CD14-positive monocyte (primary cell): ENCODE measurements at regions not wholly inside any gene's neighbourhood (a gene's known extent, or its start where the extent isn't known, plus 50 kb on each side); places are given as distances from the start of the nearest gene placed in this dataset.

Experiments used
- DNase-seq, 3 donors: peaks; one replicate each; pipeline ENCODE4 v3.0.0-alpha.2; 2011 to 2022
- H2AFZ ChIP-seq: 2 replicates; pipeline ENCODE4 v1.6.0; 2012; ENCODE audit warnings: mild to moderate bottlenecking, low read depth, low read length, inconsistent platforms; ENCODE audit not compliant: insufficient read depth, poor library complexity, severe bottlenecking
- H3K27ac ChIP-seq, 2 donors: 1 replicate in 1 of 2; 2 replicates in 1 of 2; pipeline ENCODE4 v1.5.1; 2012 to 2013; ENCODE audit warnings: low read length in 2 of 2, control low read depth in 1 of 2, inconsistent platforms in 1 of 2, low read depth in 1 of 2, mild to moderate bottlenecking in 1 of 2
- H3K27me3 ChIP-seq, 2 donors: one replicate each; pipeline versions ENCODE4 v1.6.0 to v1.6.1; 2011 to 2013; ENCODE audit warnings: low read length in 2 of 2; ENCODE audit not compliant: control insufficient read depth in 2 of 2, insufficient read depth in 2 of 2
- H3K36me3 ChIP-seq, 2 donors: replicated peaks in 1 of 2; 1 replicate in 1 of 2; 2 replicates in 1 of 2; pipeline versions ENCODE4 v1.5.1 to v1.6.1; 2012 to 2013; ENCODE audit warnings: low read length in 2 of 2, control low read depth in 1 of 2, inconsistent platforms in 1 of 2, mild to moderate bottlenecking in 1 of 2; ENCODE audit not compliant: insufficient read depth in 2 of 2, control insufficient read depth in 1 of 2
- H3K4me1 ChIP-seq, 2 donors: 1 replicate in 1 of 2; 2 replicates in 1 of 2; pipeline versions ENCODE4 v1.5.1 to v1.6.1; 2012 to 2013; ENCODE audit warnings: low read length in 2 of 2, control low read depth in 1 of 2, inconsistent platforms in 1 of 2, mild to moderate bottlenecking in 1 of 2, moderate library complexity in 1 of 2; ENCODE audit not compliant: insufficient read depth in 2 of 2, control insufficient read depth in 1 of 2
- H3K4me2 ChIP-seq: replicated peaks from 2 replicates; pipeline ENCODE3; 2012; ENCODE audit warnings: low read length, moderate library complexity, mild to moderate bottlenecking; ENCODE audit not compliant: poor library complexity, severe bottlenecking; ENCODE audit errors: extremely low read depth
- H3K4me3 ChIP-seq, 3 experiments: fragments of 200-600 bp in 1 of 3; sonication (generic) in 1 of 3; replicated peaks in 1 of 3; 1 replicate in 2 of 3; 2 replicates in 1 of 3; pipeline ENCODE4 v1.5.1; 2011 to 2013; ENCODE audit warnings: low read length in 3 of 3, mild to moderate bottlenecking in 3 of 3, control low read depth in 2 of 3, low read depth in 2 of 3, inconsistent platforms in 1 of 3, moderate library complexity in 1 of 3
- H3K79me2 ChIP-seq: 2 replicates; pipeline ENCODE4 v1.6.0; 2012; ENCODE audit warnings: mild to moderate bottlenecking, control low read depth, inconsistent platforms, low read length, moderate library complexity; ENCODE audit not compliant: insufficient read depth
- H3K9ac ChIP-seq: 2 replicates; pipeline ENCODE4 v1.6.0; 2017; ENCODE audit warnings: low read length, mild to moderate bottlenecking; ENCODE audit not compliant: insufficient read depth, poor library complexity, severe bottlenecking
- H3K9me3 ChIP-seq, 2 donors: replicated peaks in 1 of 2; 1 replicate in 1 of 2; 2 replicates in 1 of 2; pipeline versions ENCODE4 v1.5.1 to v1.6.1; 2012 to 2013; ENCODE audit warnings: low read length in 2 of 2, control low read depth in 1 of 2; ENCODE audit not compliant: control insufficient read depth in 1 of 2, insufficient read depth in 1 of 2
- H4K20me1 ChIP-seq: 2 replicates; pipeline ENCODE4 v1.6.0; 2012; ENCODE audit warnings: mild to moderate bottlenecking, low read length, control low read depth, moderate library complexity; ENCODE audit not compliant: insufficient read depth
- H3K27ac Mint-ChIP-seq, 7 donors: one replicate each; pipeline ENCODE4 v1.8.0; 2020; ENCODE audit warnings: mild to moderate bottlenecking in 7 of 7, mixed read lengths in 7 of 7, moderate library complexity in 6 of 7, inconsistent platforms in 2 of 7
- H3K27me3 Mint-ChIP-seq, 3 donors: one replicate each; pipeline ENCODE4 v1.8.0; 2021 to 2022; ENCODE audit warnings: low read depth in 3 of 3, mild to moderate bottlenecking in 3 of 3, mixed read lengths in 3 of 3, moderate library complexity in 3 of 3, inconsistent platforms in 1 of 3
- H3K36me3 Mint-ChIP-seq, 2 donors: one replicate each; pipeline ENCODE4 v1.8.0; 2020; ENCODE audit warnings: mixed read lengths in 2 of 2, inconsistent platforms in 1 of 2, mild to moderate bottlenecking in 1 of 2
- H3K4me1 Mint-ChIP-seq: one replicate; pipeline ENCODE4 v1.8.0; 2020; ENCODE audit warnings: mild to moderate bottlenecking, mixed read lengths
- H3K4me3 Mint-ChIP-seq, 2 donors: one replicate each; pipeline ENCODE4 v1.8.0; 2020; ENCODE audit warnings: mild to moderate bottlenecking in 2 of 2, mixed read lengths in 2 of 2, moderate library complexity in 1 of 2
- H3K9me3 Mint-ChIP-seq, 7 donors: one replicate each; pipeline ENCODE4 v1.8.0; 2020 to 2022; ENCODE audit warnings: mixed read lengths in 7 of 7, mild to moderate bottlenecking in 6 of 7, moderate library complexity in 6 of 7, inconsistent platforms in 2 of 7
- CTCF ChIP-seq: fragments of 200-600 bp; IDR thresholded peaks from one replicate; pipeline ENCODE4 v1.8.0; 2022; ENCODE audit warnings: antibody characterized with exemption, mild to moderate bottlenecking
- WGBS: methylation state at CpG from one replicate; pipeline ENCODE4 v1.1.5; 2013; ENCODE audit warnings: missing lambda C conversion rate; ENCODE audit not compliant: insufficient coverage; 5-methylcytosine and 5-hydroxymethylcytosine counted together
- intact Hi-C, 2 donors: fragments of 100-400 bp; cut with micrococcal nuclease; formaldehyde crosslinking; loops; one replicate each; pipeline versions ENCODE4 v1.15.0 to v1.15.1; 2023

GRCh38 chr1:29964718-29965533, 728.6 kb downstream of the PTPRU start:
- no peaks in the 10 kb centered on the region for H3K27me3 ChIP-seq
- intact Hi-C loops = no loop called here

GRCh38 chr1:29963946-29964345, 727.6 kb downstream of the PTPRU start:
- Histone ChIP-seq H3K79me2 (no peaks in the 10 kb centered on the region), H3K9ac (no peak overlapping the region), H3K9me3 (no peaks in the 10 kb centered on the region), H4K20me1 (no peaks in the 10 kb centered on the region), H3K27ac (no peak overlapping the region), H3K4me1 (no peaks in the 10 kb centered on the region), H3K27me3 (no peaks in the 10 kb centered on the region), H3K36me3 (no peaks in the 10 kb centered on the region), H2AFZ (no peak overlapping the region), H3K4me3 (no peak overlapping the region), H3K4me2 (no peak overlapping the region)
- Mint-ChIP-seq H3K27me3 (peaks cover 4 to 8% (median 7%) of the 10 kb centered on the region in 3 donors), H3K4me3 (no peak overlapping the region), H3K27ac (no peak overlapping the region), H3K36me3 (no peaks in the 10 kb centered on the region), H3K9me3 (peaks cover 0 to 1% (median 0%) of the 10 kb centered on the region in 7 donors), H3K4me1 (no peaks in the 10 kb centered on the region)
- 86% methylated on average over 5 of the region's 7 CpGs for WGBS
- intact Hi-C loops = no loop called here
- no peak for TF ChIP-seq CTCF
- no peak for DNase-seq

More at GRCh38 chr1:29964718-29965533, 728.6 kb downstream of the PTPRU start:
- no peak overlapping the region for H3K27ac ChIP-seq
- no peak overlapping the region for H3K4me2 ChIP-seq
- Mint-ChIP-seq H3K4me1 (no peaks in the 10 kb centered on the region), H3K27me3 (peaks cover 6 to 8% (median 7%) of the 10 kb centered on the region in 3 donors), H3K27ac (no peak overlapping the region), H3K36me3 (no peaks in the 10 kb centered on the region), H3K4me3 (no peak overlapping the region), H3K9me3 (peaks cover 0 to 6% (median 3%) of the 10 kb centered on the region in 7 donors)
- no peaks in the 10 kb centered on the region for H3K79me2 ChIP-seq
- TF ChIP-seq CTCF = no peak
- H3K36me3 ChIP-seq = no peaks in the 10 kb centered on the region
- DNase-seq = no peak
- H3K9me3 ChIP-seq = peaks cover 0 to 3% of the 10 kb centered on the region in 2 donors
- no peak overlapping the region for H3K9ac ChIP-seq
- no peaks in the 10 kb centered on the region for H4K20me1 ChIP-seq
- no peaks in the 10 kb centered on the region for H3K4me1 ChIP-seq
- H3K4me3 ChIP-seq = no peak overlapping the region
- no peak overlapping the region for H2AFZ ChIP-seq
- 83% methylated on average over 7 of the region's 18 CpGs for WGBS
